ENCODE measurements at regions not wholly inside any gene's neighbourhood (a gene's known extent, or its start where the extent isn't known, plus 50 kb on each side); places are given as distances from the start of the nearest gene placed in this dataset.

DNA sequence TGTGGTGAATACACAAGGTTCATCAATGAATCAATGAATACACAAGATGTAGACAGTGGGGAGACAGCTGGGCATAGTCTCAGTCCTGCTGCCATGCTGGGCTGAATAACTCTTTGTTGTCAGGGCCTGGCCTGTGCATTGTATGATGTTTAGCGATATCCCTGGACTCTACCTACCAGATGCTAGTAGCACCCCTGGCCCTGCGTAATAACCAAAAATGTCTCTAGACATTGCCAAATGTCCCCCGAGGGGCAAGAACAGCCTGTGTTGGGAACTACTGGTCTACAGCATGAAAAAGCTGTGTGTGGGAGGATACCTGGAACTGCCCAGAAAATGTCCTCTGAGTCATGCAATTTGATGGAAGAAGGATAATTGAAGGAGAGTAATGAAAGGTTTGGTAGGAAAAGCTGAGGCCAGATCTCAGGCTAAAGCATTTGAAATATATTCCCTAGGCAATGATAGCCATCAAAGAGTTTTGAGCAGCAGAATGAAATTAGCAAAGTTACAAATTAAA is 128.2 kb downstream of the TMEM30B start:
- intact Hi-C loops (cut with DNase I), result no loop called here
- no peaks in the 10 kb centered on the region for H3K27me3 ChIP-seq
- 75% methylated on average over 3 of the region's 3 CpGs for WGBS
- H3K4me1 ChIP-seq, result peaks cover 3 to 30% (median 17%) of the 10 kb centered on the region in 4 donors
- peak; percentile 55 for DNase-seq (ENCODE audit: extremely low spot score)
- H3K4me3 ChIP-seq, result no peak overlapping the region
- no peaks in the 10 kb centered on the region for H3K36me3 ChIP-seq
- H3K9me3 ChIP-seq, result no peaks in the 10 kb centered on the region
- TF ChIP-seq POLR2A (IDR thresholded peaks at IDR 0.05; ENCODE audit: low read depth) (no peak), CTCF (IDR thresholded peaks at IDR 0.05) (no peak), EP300 (IDR thresholded peaks at IDR 0.05) (no peak), POLR2AphosphoS5 (IDR thresholded peaks at IDR 0.05) (no peak)
- H3K27ac ChIP-seq (replicated peaks in 1 of 4), result no peak overlapping the region

- intact Hi-C loops (cut with DNase I), result no loop called here
- H3K9me3 ChIP-seq, result no peaks in the 10 kb centered on the region
- TF ChIP-seq POLR2AphosphoS5 (IDR thresholded peaks at IDR 0.05) (no peak), CTCF (IDR thresholded peaks at IDR 0.05) (no peak), POLR2A (IDR thresholded peaks at IDR 0.05; ENCODE audit: low read depth) (no peak), EP300 (IDR thresholded peaks at IDR 0.05) (no peak)
These were observed 129.9 kb downstream of the TMEM30B start for GRCh38 chr14:61151251-61151650.

GRCh38 chr14:61150851-61151250 is 130.3 kb downstream of the TMEM30B start:
- Histone ChIP-seq H3K4me1 (peaks cover 13 to 51% (median 37%) of the 10 kb centered on the region in 4 donors), H3K27ac (replicated peaks in 1 of 4) (no peak overlapping the region), H3K27me3 (no peaks in the 10 kb centered on the region), H3K36me3 (no peaks in the 10 kb centered on the region), H3K9me3 (no peaks in the 10 kb centered on the region), H3K4me3 (no peak overlapping the region)
- WGBS, result 78% methylated on average over 3 of the region's 3 CpGs
- TF ChIP-seq POLR2AphosphoS5 (IDR thresholded peaks at IDR 0.05) (no peak), CTCF (IDR thresholded peaks at IDR 0.05) (no peak), EP300 (IDR thresholded peaks at IDR 0.05) (no peak), POLR2A (IDR thresholded peaks at IDR 0.05; ENCODE audit: low read depth) (no peak)
- DNase-seq (ENCODE audit: extremely low spot score), result peak; percentile 19
- intact Hi-C loops (cut with DNase I), result no loop called here

More at GRCh38 chr14:61151251-61151650, 129.9 kb downstream of the TMEM30B start:
- H3K4me1 ChIP-seq, result peaks cover 13 to 47% (median 33%) of the 10 kb centered on the region in 4 donors
- WGBS, result 81% methylated on average over 4 of the region's 4 CpGs
- no peak overlapping the region for H3K4me3 ChIP-seq
- peak; percentile 29 for DNase-seq (ENCODE audit: extremely low spot score)
- peak overlapping the region in 1 of 4 donors; percentile 29 for H3K27ac ChIP-seq (replicated peaks in 1 of 4)
- no peaks in the 10 kb centered on the region for H3K36me3 ChIP-seq
- H3K27me3 ChIP-seq, result no peaks in the 10 kb centered on the region

- no peak for DNase-seq (ENCODE audit: extremely low spot score)
- no peaks in the 10 kb centered on the region for H3K9me3 ChIP-seq
- H3K4me3 ChIP-seq, result no peak overlapping the region
- no peak overlapping the region for H3K27ac ChIP-seq (replicated peaks in 1 of 4)
- H3K4me1 ChIP-seq, result peaks cover 13 to 60% (median 46%) of the 10 kb centered on the region in 4 donors
- no peaks in the 10 kb centered on the region for H3K36me3 ChIP-seq
- intact Hi-C loops (cut with DNase I), result no loop called here
- no peaks in the 10 kb centered on the region for H3K27me3 ChIP-seq
- TF ChIP-seq CTCF (IDR thresholded peaks at IDR 0.05), result no peak
- no peak for TF ChIP-seq POLR2AphosphoS5 (IDR thresholded peaks at IDR 0.05)
- TF ChIP-seq EP300 (IDR thresholded peaks at IDR 0.05), result no peak
- TF ChIP-seq POLR2A (IDR thresholded peaks at IDR 0.05; ENCODE audit: low read depth), result no peak
These were observed 131.2 kb downstream of the TMEM30B start for GRCh38 chr14:61149896-61150295.
